ENCODE measurements at regions not wholly inside any gene's neighbourhood (a gene's known extent, or its start where the extent isn't known, plus 50 kb on each side); places are given as distances from the start of the nearest gene placed in this dataset.

- Histone ChIP-seq H3K4me1 (no peaks in the 10 kb centered on the region), H3K4me2 (no peak overlapping the region), H3K4me3 (no peak overlapping the region), H3K9me3 (no peaks in the 10 kb centered on the region), H3K27ac (no peak overlapping the region)
- DNase-seq (ENCODE audit: low read depth in 1 of 2, low spot score in 1 of 2), result peak in 1 of 2 experiments; percentile 39
- peak in 1 of 2 experiments; percentile 20; a peak in 2 of 6 replicates for ATAC-seq
- TF ChIP-seq RAD21 (conservative IDR thresholded peaks at IDR 0.05 in 1 of 2, IDR thresholded peaks at IDR 0.05 in 1 of 2) (no peak), TFCP2L1 (CRISPR knock-in tag; IDR thresholded peaks at IDR 0.05) (no peak), NPAS2 (CRISPR knock-in tag; IDR thresholded peaks at IDR 0.05; ENCODE audit: borderline replicate concordance) (no peak), MAFK (IDR thresholded peaks at IDR 0.05; ENCODE audit: partially characterized antibody) (no peak), CBX2 (IDR thresholded peaks at IDR 0.05; ENCODE audit: borderline replicate concordance, low read depth) (no peak), MAX (IDR thresholded peaks at IDR 0.05) (no peak), CEBPB (IDR thresholded peaks at IDR 0.05) (no peak), EHF (CRISPR knock-in tag; IDR thresholded peaks at IDR 0.05) (no peak), SREBF2 (IDR thresholded peaks at IDR 0.05) (no peak), RARB (CRISPR knock-in tag; IDR thresholded peaks at IDR 0.05) (no peak), ELK1 (IDR thresholded peaks at IDR 0.05; ENCODE audit: low read depth, low read length) (no peak), CHD4 (IDR thresholded peaks at IDR 0.05; ENCODE audit: borderline replicate concordance) (no peak), GATA3 (IDR thresholded peaks at IDR 0.05; ENCODE audit: borderline replicate concordance) (no peak), JUN (IDR thresholded peaks at IDR 0.05) (no peak), BHLHE40 (IDR thresholded peaks at IDR 0.05; ENCODE audit: low read depth, low read length) (no peak), CBX8 (IDR thresholded peaks at IDR 0.05) (no peak)
- TF ChIP-seq, protein P1, sequence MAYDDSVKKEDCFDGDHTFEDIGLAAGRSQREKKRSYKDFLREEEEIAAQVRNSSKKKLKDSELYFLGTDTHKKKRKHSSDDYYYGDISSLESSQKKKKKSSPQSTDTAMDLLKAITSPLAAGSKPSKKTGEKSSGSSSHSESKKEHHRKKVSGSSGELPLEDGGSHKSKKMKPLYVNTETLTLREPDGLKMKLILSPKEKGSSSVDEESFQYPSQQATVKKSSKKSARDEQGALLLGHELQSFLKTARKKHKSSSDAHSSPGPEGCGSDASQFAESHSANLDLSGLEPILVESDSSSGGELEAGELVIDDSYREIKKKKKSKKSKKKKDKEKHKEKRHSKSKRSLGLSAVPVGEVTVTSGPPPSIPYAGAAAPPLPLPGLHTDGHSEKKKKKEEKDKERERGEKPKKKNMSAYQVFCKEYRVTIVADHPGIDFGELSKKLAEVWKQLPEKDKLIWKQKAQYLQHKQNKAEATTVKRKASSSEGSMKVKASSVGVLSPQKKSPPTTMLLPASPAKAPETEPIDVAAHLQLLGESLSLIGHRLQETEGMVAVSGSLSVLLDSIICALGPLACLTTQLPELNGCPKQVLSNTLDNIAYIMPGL (CRISPR knock-in tag; IDR thresholded peaks at IDR 0.05; ENCODE audit: borderline replicate concordance), result no peak
- TF ChIP-seq, protein P2, sequence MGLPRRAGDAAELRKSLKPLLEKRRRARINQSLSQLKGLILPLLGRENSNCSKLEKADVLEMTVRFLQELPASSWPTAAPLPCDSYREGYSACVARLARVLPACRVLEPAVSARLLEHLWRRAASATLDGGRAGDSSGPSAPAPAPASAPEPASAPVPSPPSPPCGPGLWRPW (IDR thresholded peaks at IDR 0.05), result no peak
- TF ChIP-seq, protein P3, sequence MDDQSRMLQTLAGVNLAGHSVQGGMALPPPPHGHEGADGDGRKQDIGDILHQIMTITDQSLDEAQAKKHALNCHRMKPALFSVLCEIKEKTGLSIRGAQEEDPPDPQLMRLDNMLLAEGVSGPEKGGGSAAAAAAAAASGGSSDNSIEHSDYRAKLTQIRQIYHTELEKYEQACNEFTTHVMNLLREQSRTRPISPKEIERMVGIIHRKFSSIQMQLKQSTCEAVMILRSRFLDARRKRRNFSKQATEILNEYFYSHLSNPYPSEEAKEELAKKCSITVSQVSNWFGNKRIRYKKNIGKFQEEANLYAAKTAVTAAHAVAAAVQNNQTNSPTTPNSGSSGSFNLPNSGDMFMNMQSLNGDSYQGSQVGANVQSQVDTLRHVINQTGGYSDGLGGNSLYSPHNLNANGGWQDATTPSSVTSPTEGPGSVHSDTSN (IDR thresholded peaks at IDR 0.05), result no peak
- TF ChIP-seq, protein P4, sequence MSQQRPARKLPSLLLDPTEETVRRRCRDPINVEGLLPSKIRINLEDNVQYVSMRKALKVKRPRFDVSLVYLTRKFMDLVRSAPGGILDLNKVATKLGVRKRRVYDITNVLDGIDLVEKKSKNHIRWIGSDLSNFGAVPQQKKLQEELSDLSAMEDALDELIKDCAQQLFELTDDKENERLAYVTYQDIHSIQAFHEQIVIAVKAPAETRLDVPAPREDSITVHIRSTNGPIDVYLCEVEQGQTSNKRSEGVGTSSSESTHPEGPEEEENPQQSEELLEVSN (IDR thresholded peaks at IDR 0.05; ENCODE audit: borderline replicate concordance, low read depth), result no peak
- 32% methylated on average over 4 of the region's 4 CpGs for WGBS (ENCODE audit: missing lambda C conversion rate)
- ChIA-PET POLR2A (no interaction called here), CTCF (no interaction called here)
- no peak for FAIRE-seq
Observed at GRCh38 chr2:226329180-226329579, 470.4 kb downstream of the IRS1 start.

- Histone ChIP-seq H3K4me2 (no peak overlapping the region), H3K27ac (no peak overlapping the region), H3K4me3 (no peak overlapping the region), H3K4me1 (no peaks in the 10 kb centered on the region), H3K9me3 (no peaks in the 10 kb centered on the region)
- CTCF ChIA-PET, result no interaction called here
- DNase-seq (ENCODE audit: low read depth in 1 of 2, low spot score in 1 of 2) (no peak), FAIRE-seq (no peak), ATAC-seq (no peak)
- POLR2A ChIA-PET, result no interaction called here
- TF ChIP-seq MYC (IDR thresholded peaks at IDR 0.05; ENCODE audit: borderline replicate concordance, low read length) (no peak), RARB (CRISPR knock-in tag; IDR thresholded peaks at IDR 0.05) (no peak), HOXB13 (CRISPR knock-in tag; IDR thresholded peaks at IDR 0.05; ENCODE audit: low read depth) (no peak), NFE2L2 (conservative IDR thresholded peaks at IDR 0.05; ENCODE audit: low read length) (no peak), CHD4 (IDR thresholded peaks at IDR 0.05; ENCODE audit: borderline replicate concordance) (no peak)
- TF ChIP-seq, protein P3 (IDR thresholded peaks at IDR 0.05), result no peak
- 84% methylated on average over 4 of the region's 4 CpGs for WGBS (ENCODE audit: missing lambda C conversion rate)
Observed at GRCh38 chr2:226327830-226328229, 471.8 kb downstream of the IRS1 start.

All from A549 (cell line).